ENCODE measurements at regions not wholly inside any gene's neighbourhood (a gene's known extent, or its start where the extent isn't known, plus 50 kb on each side); places are given as distances from the start of the nearest gene placed in this dataset.
"Not testable (repeated sequence)": the region's sequence is repeated elsewhere in the genome, so short reads cannot be mapped to it uniquely, and the experiment has no call there.

GRCh38 chr2:128610496-128610895, 291.8 kb upstream of the HS6ST1 start:
- Histone ChIP-seq H3K9ac (ENCODE audit: low read depth, low read length) (no peak overlapping the region), H3K36me3 (ENCODE audit: insufficient read depth, low read depth, low read length) (no peaks in the 10 kb centered on the region), H3K27me3 (ENCODE audit: insufficient read depth, low read length) (no peaks in the 10 kb centered on the region), H3K4me3 (ENCODE audit: low read length) (no peak overlapping the region), H3K4me1 (ENCODE audit: insufficient read depth, low read length) (no peaks in the 10 kb centered on the region; the same call in 1 of the 2 replicates), H3K27ac (ENCODE audit: low read length) (no peak overlapping the region), H3K9me3 (ENCODE audit: insufficient read depth, low read depth, low read length) (no peaks in the 10 kb centered on the region)

GRCh38 chr2:128611421-128612320, 293.0 kb upstream of the HS6ST1 start:
- Histone ChIP-seq H3K36me3 (ENCODE audit: insufficient read depth, low read depth, low read length) (no peaks in the 10 kb centered on the region), H3K4me1 (ENCODE audit: insufficient read depth, low read length) (no peaks in the 10 kb centered on the region; the same call in 1 of the 2 replicates), H3K4me3 (ENCODE audit: low read length) (no peak overlapping the region), H3K27ac (ENCODE audit: low read length) (no peak overlapping the region), H3K27me3 (ENCODE audit: insufficient read depth, low read length) (no peaks in the 10 kb centered on the region), H3K9ac (ENCODE audit: low read depth, low read length) (no peak overlapping the region), H3K9me3 (ENCODE audit: insufficient read depth, low read depth, low read length) (no peaks in the 10 kb centered on the region)

- H3K36me3 ChIP-seq (ENCODE audit: insufficient read depth, low read depth, low read length): no peaks in the 10 kb centered on the region
- no peak overlapping the region for H3K4me3 ChIP-seq (ENCODE audit: low read length)
- H3K4me1 ChIP-seq (ENCODE audit: insufficient read depth, low read length): no peaks in the 10 kb centered on the region; the same call in 1 of the 2 replicates
- H3K9ac ChIP-seq (ENCODE audit: low read depth, low read length): no peak overlapping the region
- H3K9me3 ChIP-seq (ENCODE audit: insufficient read depth, low read depth, low read length): no peaks in the 10 kb centered on the region
- no peak overlapping the region for H3K27ac ChIP-seq (ENCODE audit: low read length)
- no peaks in the 10 kb centered on the region for H3K27me3 ChIP-seq (ENCODE audit: insufficient read depth, low read length)
These were observed 294.0 kb upstream of the HS6ST1 start for GRCh38 chr2:128612628-128613027.

- Histone ChIP-seq H3K4me1 (ENCODE audit: insufficient read depth, low read length) (no peaks in the 10 kb centered on the region), H3K27me3 (ENCODE audit: insufficient read depth, low read length) (no peaks in the 10 kb centered on the region), H3K27ac (ENCODE audit: low read length) (no peak overlapping the region), H3K36me3 (ENCODE audit: insufficient read depth, low read depth, low read length) (no peaks in the 10 kb centered on the region), H3K9ac (ENCODE audit: low read depth, low read length) (no peak overlapping the region), H3K9me3 (ENCODE audit: insufficient read depth, low read depth, low read length) (peaks cover 4% of the 10 kb centered on the region; the same call in 1 of the 2 replicates), H3K4me3 (ENCODE audit: low read length) (no peak overlapping the region)
These were observed 294.7 kb upstream of the HS6ST1 start for GRCh38 chr2:128613351-128613750.

GRCh38 chr2:128613876-128614275, 295.2 kb upstream of the HS6ST1 start:
- Histone ChIP-seq H3K4me1 (ENCODE audit: insufficient read depth, low read length) (no peaks in the 10 kb centered on the region), H3K9ac (ENCODE audit: low read depth, low read length) (no peak overlapping the region), H3K36me3 (ENCODE audit: insufficient read depth, low read depth, low read length) (no peaks in the 10 kb centered on the region), H3K27me3 (ENCODE audit: insufficient read depth, low read length) (no peaks in the 10 kb centered on the region), H3K4me3 (ENCODE audit: low read length) (no peak overlapping the region), H3K27ac (ENCODE audit: low read length) (no peak overlapping the region), H3K9me3 (ENCODE audit: insufficient read depth, low read depth, low read length) (peaks cover 9% of the 10 kb centered on the region)

- not testable (repeated sequence) for H3K36me3 ChIP-seq (ENCODE audit: insufficient read depth, low read depth, low read length); H3K4me1 ChIP-seq (ENCODE audit: insufficient read depth, low read length); H3K27ac ChIP-seq (ENCODE audit: low read length); H3K27me3 ChIP-seq (ENCODE audit: insufficient read depth, low read length); H3K9ac ChIP-seq (ENCODE audit: low read depth, low read length); H3K4me3 ChIP-seq (ENCODE audit: low read length); H3K9me3 ChIP-seq (ENCODE audit: insufficient read depth, low read depth, low read length)
These were observed 296.2 kb upstream of the HS6ST1 start for GRCh38 chr2:128614907-128615306.

- no peak overlapping the region for H3K27ac ChIP-seq (ENCODE audit: low read length)
- peaks cover 9% of the 10 kb centered on the region for H3K9me3 ChIP-seq (ENCODE audit: insufficient read depth, low read depth, low read length)
- no peak overlapping the region for H3K4me3 ChIP-seq (ENCODE audit: low read length)
- no peaks in the 10 kb centered on the region for H3K4me1 ChIP-seq (ENCODE audit: insufficient read depth, low read length)
- H3K27me3 ChIP-seq (ENCODE audit: insufficient read depth, low read length): no peaks in the 10 kb centered on the region
- no peak overlapping the region for H3K9ac ChIP-seq (ENCODE audit: low read depth, low read length)
- no peaks in the 10 kb centered on the region for H3K36me3 ChIP-seq (ENCODE audit: insufficient read depth, low read depth, low read length)
These were observed 296.9 kb upstream of the HS6ST1 start for GRCh38 chr2:128615571-128615970.

GRCh38 chr2:128617029-128617590, 298.4 kb upstream of the HS6ST1 start:
- Histone ChIP-seq H3K36me3 (ENCODE audit: insufficient read depth, low read depth, low read length) (no peaks in the 10 kb centered on the region), H3K27me3 (ENCODE audit: insufficient read depth, low read length) (no peaks in the 10 kb centered on the region), H3K9ac (ENCODE audit: low read depth, low read length) (no peak overlapping the region), H3K9me3 (ENCODE audit: insufficient read depth, low read depth, low read length) (peaks cover 9% of the 10 kb centered on the region), H3K4me1 (ENCODE audit: insufficient read depth, low read length) (no peaks in the 10 kb centered on the region), H3K4me3 (ENCODE audit: low read length) (no peak overlapping the region), H3K27ac (ENCODE audit: low read length) (no peak overlapping the region)

- Histone ChIP-seq H3K9me3 (ENCODE audit: insufficient read depth, low read depth, low read length) (peaks cover 9% of the 10 kb centered on the region), H3K27me3 (ENCODE audit: insufficient read depth, low read length) (no peaks in the 10 kb centered on the region), H3K27ac (ENCODE audit: low read length) (no peak overlapping the region), H3K4me1 (ENCODE audit: insufficient read depth, low read length) (no peaks in the 10 kb centered on the region), H3K4me3 (ENCODE audit: low read length) (no peak overlapping the region), H3K36me3 (ENCODE audit: insufficient read depth, low read depth, low read length) (no peaks in the 10 kb centered on the region), H3K9ac (ENCODE audit: low read depth, low read length) (no peak overlapping the region)
These were observed 299.0 kb upstream of the HS6ST1 start for GRCh38 chr2:128617661-128618060.

GRCh38 chr2:128618642-128619041, 300.0 kb upstream of the HS6ST1 start:
- Histone ChIP-seq H3K9ac (ENCODE audit: low read depth, low read length) (no peak overlapping the region), H3K36me3 (ENCODE audit: insufficient read depth, low read depth, low read length) (no peaks in the 10 kb centered on the region), H3K9me3 (ENCODE audit: insufficient read depth, low read depth, low read length) (peaks cover 9% of the 10 kb centered on the region), H3K27ac (ENCODE audit: low read length) (no peak overlapping the region), H3K27me3 (ENCODE audit: insufficient read depth, low read length) (no peaks in the 10 kb centered on the region), H3K4me1 (ENCODE audit: insufficient read depth, low read length) (no peaks in the 10 kb centered on the region), H3K4me3 (ENCODE audit: low read length) (no peak overlapping the region)

- Histone ChIP-seq H3K9ac (ENCODE audit: low read depth, low read length) (no peak overlapping the region), H3K27me3 (ENCODE audit: insufficient read depth, low read length) (no peaks in the 10 kb centered on the region), H3K4me1 (ENCODE audit: insufficient read depth, low read length) (no peaks in the 10 kb centered on the region), H3K36me3 (ENCODE audit: insufficient read depth, low read depth, low read length) (no peaks in the 10 kb centered on the region), H3K4me3 (ENCODE audit: low read length) (no peak overlapping the region), H3K9me3 (ENCODE audit: insufficient read depth, low read depth, low read length) (peaks cover 9% of the 10 kb centered on the region), H3K27ac (ENCODE audit: low read length) (no peak overlapping the region)
These were observed 301.0 kb upstream of the HS6ST1 start for GRCh38 chr2:128619471-128620325.
